Lower lobe of right lung (tissue), 2 donors: ENCODE measurements at regions not wholly inside any gene's neighbourhood (a gene's known extent, or its start where the extent isn't known, plus 50 kb on each side); places are given as distances from the start of the nearest gene placed in this dataset.

Experiments used
- ATAC-seq, 2 donors: fragments of 200-7000 bp; cut with Tn5 transposase; one replicate each; pipeline ENCODE4 v1.9.1; 2020 to 2022; ENCODE audit warnings: mild to moderate bottlenecking in 2 of 2, moderate library complexity in 2 of 2
- DNase-seq: peaks from one replicate; pipeline ENCODE4 v3.0.0-alpha.2; 2020
- H3K27ac ChIP-seq: fragments of 200-600 bp; one replicate; pipeline ENCODE4 v1.8.0; 2022
- H3K27me3 ChIP-seq: fragments of 200-600 bp; one replicate; pipeline ENCODE4 v1.8.0; 2022; ENCODE audit warnings: low read depth
- H3K36me3 ChIP-seq: fragments of 200-600 bp; one replicate; pipeline ENCODE4 v1.8.0; 2022; ENCODE audit warnings: mild to moderate bottlenecking
- H3K4me1 ChIP-seq: fragments of 200-600 bp; one replicate; pipeline ENCODE4 v1.8.0; 2022
- H3K4me3 ChIP-seq: fragments of 200-600 bp; one replicate; pipeline ENCODE4 v1.8.0; 2022; ENCODE audit warnings: mild to moderate bottlenecking
- H3K9me3 ChIP-seq: fragments of 200-600 bp; one replicate; pipeline ENCODE4 v1.8.0; 2022
- intact Hi-C: fragments of 100-400 bp; cut with DNase I; formaldehyde crosslinking; loops from one replicate; pipeline ENCODE4 v1.11.0; 2022
- TF ChIP-seq, protein P1 (sequence below): fragments of 200-600 bp; IDR thresholded peaks from one replicate; pipeline ENCODE4 v1.8.0; 2022; ENCODE audit warnings: antibody characterized with exemption, mild to moderate bottlenecking
- donor health status: DM: no; HTN: yes; CAD: no; lungs with severe emphysema.

DNA sequence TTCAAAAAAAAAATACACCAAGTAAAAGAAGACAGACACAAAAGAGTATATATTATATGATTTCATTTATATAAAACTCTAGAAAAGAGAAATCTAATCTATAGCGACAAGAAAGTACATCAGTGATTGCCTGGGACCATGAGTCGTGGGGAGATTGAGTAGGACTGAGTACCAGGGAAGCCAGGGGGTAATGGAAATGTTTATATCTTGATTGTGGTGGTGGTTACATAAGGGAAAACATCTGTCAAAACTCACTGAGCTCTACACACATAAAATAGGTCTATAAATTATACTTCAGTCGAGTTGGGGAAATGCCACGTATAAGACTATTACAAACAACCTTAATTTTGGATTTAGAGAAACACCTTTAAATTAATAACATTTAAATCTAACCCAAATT lies 117.4 kb downstream of the TRIM29 start:
- Histone ChIP-seq H3K36me3 (no peaks in the 10 kb centered on the region), H3K9me3 (no peaks in the 10 kb centered on the region), H3K4me1 (no peaks in the 10 kb centered on the region), H3K27me3 (peaks cover 20% of the 10 kb centered on the region), H3K4me3 (no peak overlapping the region), H3K27ac (no peak overlapping the region)
- ATAC-seq (no peak), DNase-seq (no peak)
- TF ChIP-seq, protein P1, sequence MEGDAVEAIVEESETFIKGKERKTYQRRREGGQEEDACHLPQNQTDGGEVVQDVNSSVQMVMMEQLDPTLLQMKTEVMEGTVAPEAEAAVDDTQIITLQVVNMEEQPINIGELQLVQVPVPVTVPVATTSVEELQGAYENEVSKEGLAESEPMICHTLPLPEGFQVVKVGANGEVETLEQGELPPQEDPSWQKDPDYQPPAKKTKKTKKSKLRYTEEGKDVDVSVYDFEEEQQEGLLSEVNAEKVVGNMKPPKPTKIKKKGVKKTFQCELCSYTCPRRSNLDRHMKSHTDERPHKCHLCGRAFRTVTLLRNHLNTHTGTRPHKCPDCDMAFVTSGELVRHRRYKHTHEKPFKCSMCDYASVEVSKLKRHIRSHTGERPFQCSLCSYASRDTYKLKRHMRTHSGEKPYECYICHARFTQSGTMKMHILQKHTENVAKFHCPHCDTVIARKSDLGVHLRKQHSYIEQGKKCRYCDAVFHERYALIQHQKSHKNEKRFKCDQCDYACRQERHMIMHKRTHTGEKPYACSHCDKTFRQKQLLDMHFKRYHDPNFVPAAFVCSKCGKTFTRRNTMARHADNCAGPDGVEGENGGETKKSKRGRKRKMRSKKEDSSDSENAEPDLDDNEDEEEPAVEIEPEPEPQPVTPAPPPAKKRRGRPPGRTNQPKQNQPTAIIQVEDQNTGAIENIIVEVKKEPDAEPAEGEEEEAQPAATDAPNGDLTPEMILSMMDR = no peak
- intact Hi-C loops = no loop called here

DNA sequence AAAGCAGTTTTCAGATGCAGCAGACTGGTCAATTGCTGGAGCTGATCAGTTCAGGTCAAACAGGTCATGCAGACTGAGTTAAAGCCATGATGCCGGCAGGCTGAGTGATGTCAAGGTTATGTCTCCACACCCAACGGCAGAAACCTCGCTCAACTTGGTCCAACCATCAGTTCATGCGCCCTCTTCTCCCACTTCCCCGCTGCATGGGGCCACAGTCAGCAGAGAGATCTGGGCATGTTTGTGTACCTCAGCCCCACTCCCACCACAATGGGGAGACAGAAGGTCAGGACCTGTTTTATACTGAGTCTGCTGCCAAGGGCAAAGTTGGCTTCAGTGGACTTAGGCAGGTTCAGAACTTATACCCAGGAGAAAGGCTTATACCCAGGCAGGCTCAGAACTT lies 118.7 kb downstream of the TRIM29 start:
- Histone ChIP-seq H3K4me3 (no peak overlapping the region), H3K27me3 (peaks cover 18% of the 10 kb centered on the region), H3K36me3 (no peaks in the 10 kb centered on the region), H3K9me3 (no peaks in the 10 kb centered on the region), H3K4me1 (no peaks in the 10 kb centered on the region), H3K27ac (no peak overlapping the region)
- TF ChIP-seq, protein P1 = no peak
- DNase-seq = no peak
- no peak for ATAC-seq
- intact Hi-C loops = no loop called here

DNA sequence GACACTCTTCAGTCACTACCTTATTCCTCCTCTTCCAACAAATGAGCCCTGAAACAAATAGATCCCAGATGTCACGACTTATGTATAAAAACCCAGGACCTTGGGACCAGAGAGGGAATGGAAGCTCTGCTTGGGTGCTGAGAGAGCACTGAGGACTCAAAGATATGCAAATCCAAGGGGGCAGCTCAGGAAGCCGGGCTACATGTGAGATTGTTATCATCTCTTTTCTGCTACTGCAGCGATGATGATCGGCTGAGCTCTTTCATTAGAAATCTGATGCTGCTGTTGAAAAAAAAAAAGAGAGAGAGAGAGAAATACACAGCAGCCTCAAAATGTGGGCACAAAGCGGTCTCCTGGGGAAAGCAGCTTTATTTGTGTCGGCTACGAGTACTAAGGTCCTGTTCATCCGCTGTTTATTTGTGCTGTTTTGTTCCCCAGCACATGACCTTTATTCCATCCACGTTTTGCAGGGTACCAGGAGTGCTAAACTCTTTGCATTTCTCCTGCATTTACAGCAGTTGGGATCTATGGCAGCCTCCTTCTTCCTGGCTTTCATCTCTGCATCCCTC lies 120.2 kb downstream of the TRIM29 start:
- H3K9me3 ChIP-seq = no peaks in the 10 kb centered on the region
- intact Hi-C loops = no loop called here
- H3K4me1 ChIP-seq = no peaks in the 10 kb centered on the region
- TF ChIP-seq, protein P1 = no peak
- no peak overlapping the region for H3K4me3 ChIP-seq
- no peak overlapping the region for H3K27ac ChIP-seq
- no peak for DNase-seq
- no peak for ATAC-seq
- no peaks in the 10 kb centered on the region for H3K36me3 ChIP-seq
- H3K27me3 ChIP-seq = peaks cover 24% of the 10 kb centered on the region

DNA sequence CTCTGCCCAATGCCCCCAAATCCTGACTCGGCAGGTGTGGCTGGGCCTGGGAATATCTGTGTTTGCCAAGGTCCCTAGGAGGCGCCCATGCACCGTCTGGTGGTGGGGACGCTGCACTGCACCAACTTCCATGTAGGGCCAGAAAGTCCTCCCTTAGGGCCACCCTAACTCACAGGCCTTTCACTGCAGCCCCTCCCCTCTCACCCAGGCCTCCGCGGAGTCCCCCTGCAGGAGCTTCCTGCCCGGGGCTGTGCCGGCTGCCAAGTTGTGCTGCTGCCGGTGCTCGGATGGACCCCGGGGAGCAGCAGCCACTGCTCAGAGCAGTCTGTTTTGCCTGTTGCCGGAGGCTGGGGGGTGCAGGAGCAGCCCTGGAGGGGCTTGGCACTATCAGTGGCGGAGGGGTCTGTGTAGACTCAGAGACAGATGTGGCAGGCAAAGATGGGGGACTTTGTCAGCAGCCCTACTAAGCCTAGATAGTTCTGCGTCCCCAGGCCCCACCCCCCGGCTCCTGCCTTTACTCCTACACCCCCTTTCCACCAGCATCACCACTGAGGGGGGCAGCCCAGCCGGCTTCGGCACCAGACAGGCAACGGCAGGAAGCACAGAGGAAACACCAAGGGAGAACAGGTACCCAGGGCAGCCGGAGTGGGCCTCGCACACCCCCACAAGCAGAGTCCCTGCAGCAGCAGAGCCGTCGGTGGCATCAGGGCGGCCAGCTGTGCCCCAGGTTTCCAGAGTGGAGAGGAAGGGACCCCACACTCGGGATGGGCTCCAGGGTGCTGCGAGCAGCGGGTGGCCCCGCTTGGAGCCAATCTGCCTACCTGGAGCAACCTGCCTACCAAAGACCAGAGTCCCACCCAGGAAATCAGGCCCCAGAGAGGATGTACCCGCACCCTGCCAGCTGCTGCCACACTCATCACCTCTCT lies 124.3 kb downstream of the TRIM29 start:
- Histone ChIP-seq H3K36me3 (no peaks in the 10 kb centered on the region), H3K27ac (no peak overlapping the region), H3K4me3 (no peak overlapping the region), H3K27me3 (peaks cover 29% of the 10 kb centered on the region), H3K4me1 (no peaks in the 10 kb centered on the region), H3K9me3 (no peaks in the 10 kb centered on the region)
- intact Hi-C loops = no loop called here
- TF ChIP-seq, protein P1 = peak; percentile 48
- DNase-seq = no peak
- peak; percentile 50 to 52 for ATAC-seq

DNA sequence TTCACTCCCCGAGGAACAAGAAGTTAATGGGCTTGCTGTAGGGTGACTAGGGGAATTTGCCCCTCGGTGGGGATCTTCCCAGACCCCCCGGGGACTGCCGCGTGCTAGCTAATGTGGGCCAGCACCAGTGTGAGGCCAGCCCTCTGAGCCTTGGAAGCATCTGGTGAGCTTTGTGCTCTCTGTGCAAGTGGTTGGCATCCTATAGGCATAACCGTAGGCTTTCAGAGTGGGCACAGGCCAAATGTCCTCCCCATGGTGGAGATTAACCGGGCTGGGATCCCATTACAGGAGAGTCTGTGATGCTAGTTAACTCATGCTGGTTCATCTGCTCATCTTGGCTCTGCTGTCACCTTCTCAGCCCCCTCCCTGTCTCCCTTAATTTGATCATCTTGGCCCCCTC lies 125.7 kb downstream of the TRIM29 start:
- H3K27ac ChIP-seq = no peak overlapping the region
- ATAC-seq = no peak

More for the DNA sequence above, 125.7 kb downstream of the TRIM29 start:
- Histone ChIP-seq H3K27me3 (peaks cover 29% of the 10 kb centered on the region), H3K4me3 (no peak overlapping the region), H3K9me3 (no peaks in the 10 kb centered on the region), H3K4me1 (no peaks in the 10 kb centered on the region), H3K36me3 (no peaks in the 10 kb centered on the region)
- DNase-seq = no peak
- intact Hi-C loops = no loop called here
- TF ChIP-seq, protein P1 = no peak
